K562 (cell line): ENCODE measurements at regions not wholly inside any gene's neighbourhood (a gene's known extent, or its start where the extent isn't known, plus 50 kb on each side); places are given as distances from the start of the nearest gene placed in this dataset.

Experiments
- ATAC-seq: fragments of 200-7000 bp; cut with Tn5 transposase; 3 replicates; pipeline ENCODE4 v1.9.1; 2020; ENCODE audit warnings: moderate library complexity
- BruUV-seq: library from RNA; stranded (reverse); fragments of 400-500 nt; replicated peaks from 2 replicates; lab custom pipeline; 2021; lab: Mats Ljungman, UMichigan
- CTCF ChIA-PET: fragments of 300-600 bp; formaldehyde crosslinking; extraction: SDS; loops from one replicate; lab custom pipeline; 2021; ENCODE audit warnings: low intra/inter-chr PET ratio; lab: Yijun Ruan, JAX
- POLR2A ChIA-PET: fragments of 300-600, 350-650 bp; sonication (Branson Sonifier 250); formaldehyde crosslinking; extraction: SDS; loops from one replicate; lab custom pipeline; 2021; ENCODE audit warnings: antibody characterized with exemption, inconsistent platforms; lab: Yijun Ruan, JAX
- DNase-seq, 4 experiments: peaks; one replicate each; pipeline versions ENCODE4 v3.0.0 to v3.0.0-alpha.2; 2011 to 2018; ENCODE audit warnings: low spot score in 3 of 4, mixed read lengths in 3 of 4; ENCODE audit errors: extremely low read depth in 1 of 4
- FAIRE-seq: peaks from 2 replicates; lab custom pipeline; 2011; peaks lifted over from hg19 to GRCh38; lab: Jason Lieb, UNC
- H2AFZ ChIP-seq: 2 replicates; pipeline ENCODE4 v1.6.0; 2011; ENCODE audit warnings: low read depth, low read length, control low read depth, inconsistent platforms
- H3K27ac ChIP-seq: fragments of 200-600 bp; 3 replicates; pipeline ENCODE4 v1.8.0; 2011; ENCODE audit warnings: low read depth, mild to moderate bottlenecking, control low read depth, inconsistent platforms, low read length, moderate library complexity, mixed read lengths; ENCODE audit errors: extremely low read depth
- H3K27me3 ChIP-seq, 2 experiments: fragments of 300-600 bp in 1 of 2; 2 replicates in 1 of 2; 3 replicates in 1 of 2; pipeline versions ENCODE4 v1.6.0 to v1.8.0; 2011; ENCODE audit warnings: inconsistent platforms in 2 of 2, low read length in 2 of 2, mild to moderate bottlenecking in 1 of 2, mixed read lengths in 1 of 2, moderate library complexity in 1 of 2; ENCODE audit not compliant: control insufficient read depth in 2 of 2, insufficient read depth in 2 of 2
- H3K36me3 ChIP-seq: fragments of 300-600 bp; 3 replicates; pipeline ENCODE4 v1.8.0; 2011; ENCODE audit warnings: mild to moderate bottlenecking, low read length, inconsistent platforms; ENCODE audit not compliant: control insufficient read depth, insufficient read depth
- H3K4me1 ChIP-seq, 2 experiments: fragments of 200-600 bp in 1 of 2; replicated peaks in 1 of 2; 2 replicates in 1 of 2; 3 replicates in 1 of 2; pipeline versions ENCODE4 v1.5.1 to v1.8.0; 2011; ENCODE audit warnings: inconsistent platforms in 2 of 2, low read length in 2 of 2, mild to moderate bottlenecking in 1 of 2, mixed read lengths in 1 of 2, moderate library complexity in 1 of 2; ENCODE audit not compliant: control insufficient read depth in 2 of 2, insufficient read depth in 2 of 2
- H3K4me2 ChIP-seq: 2 replicates; pipeline ENCODE4 v1.6.1; 2011; ENCODE audit warnings: low read length, control low read depth, inconsistent platforms, mixed read lengths; ENCODE audit not compliant: insufficient read depth
- H3K4me3 ChIP-seq: fragments of 200-600 bp; sonication (generic), shearing (Covaris generic); 2 replicates; pipeline ENCODE4 v1.5.1; 2016; ENCODE audit warnings: control low read depth, inconsistent platforms
- H3K79me2 ChIP-seq: fragments of 200-600 bp; 3 replicates; pipeline ENCODE4 v1.8.0; 2011; ENCODE audit warnings: low read length, inconsistent platforms; ENCODE audit not compliant: control insufficient read depth, insufficient read depth
- H3K9ac ChIP-seq, 2 experiments: 2 replicates each; pipeline versions ENCODE4 v1.6.0 to v1.6.1; 2011; ENCODE audit warnings: low read depth in 2 of 2, low read length in 2 of 2, control low read depth in 1 of 2, inconsistent platforms in 1 of 2, mild to moderate bottlenecking in 1 of 2, mixed read lengths in 1 of 2; ENCODE audit not compliant: insufficient read depth in 1 of 2
- H3K9me1 ChIP-seq: one replicate; pipeline ENCODE4 v1.6.0; 2011; ENCODE audit warnings: inconsistent platforms, mild to moderate bottlenecking, low read length, moderate library complexity; ENCODE audit not compliant: control insufficient read depth, insufficient read depth
- H3K9me3 ChIP-seq: replicated peaks from 2 replicates; pipeline ENCODE4 v1.5.1; 2011; ENCODE audit warnings: low read depth, low read length, inconsistent platforms; ENCODE audit not compliant: control insufficient read depth, insufficient read depth
- H4K20me1 ChIP-seq: replicated peaks from 2 replicates; pipeline ENCODE4 v1.6.1; 2011; ENCODE audit warnings: low read length, inconsistent platforms, mixed read lengths; ENCODE audit not compliant: control insufficient read depth, insufficient read depth
- CBFA2T2 ChIP-seq: fragments of 450-650 bp; conservative IDR thresholded peaks from 2 replicates; pipeline ENCODE4 v1.6.1; 2017; ENCODE audit warnings: mild to moderate bottlenecking
- E2F3 ChIP-seq: fragments of 250-450 bp; sonication (Bioruptor Pico); IDR thresholded peaks from 2 replicates; pipeline ENCODE4 v1.4.0; 2020; ENCODE audit warnings: mild to moderate bottlenecking
- KLF6 ChIP-seq: fragments of 250-450 bp; sonication (Bioruptor Pico); IDR thresholded peaks from 2 replicates; pipeline ENCODE4 v1.4.0; 2020; ENCODE audit warnings: mild to moderate bottlenecking, moderate library complexity, borderline replicate concordance
- NCOA2 ChIP-seq, 2 experiments: fragments of 450-650 bp; IDR thresholded peaks; 2 replicates each; pipeline ENCODE4 v1.6.1; 2018; ENCODE audit warnings: mild to moderate bottlenecking in 2 of 2, moderate library complexity in 1 of 2; ENCODE audit not compliant: partially characterized antibody in 2 of 2
- NRF1 ChIP-seq, 2 experiments: fragments of 450-650 bp; IDR thresholded peaks in 1 of 2; conservative IDR thresholded peaks in 1 of 2; 2 replicates each; pipeline ENCODE4 v1.6.1; 2014; ENCODE audit warnings: mild to moderate bottlenecking in 2 of 2
- SPI1 ChIP-seq: IDR thresholded peaks from 2 replicates; pipeline ENCODE4 v1.6.1; 2011; ENCODE audit warnings: low read depth, low read length, control low read depth, borderline replicate concordance
- ZNF75A ChIP-seq: fragments of 450-650 bp; formaldehyde crosslinking; IDR thresholded peaks from 2 replicates; pipeline ENCODE4 v1.4.0; 2020; ENCODE audit warnings: mild to moderate bottlenecking
- WGBS: fragments of 100-300 bp; shearing (Covaris generic); methylation state at CpG from one replicate; pipeline ENCODE4 v1.1.6; 2016; ENCODE audit warnings: low coverage, mixed read lengths; ENCODE audit not compliant: insufficient coverage; ENCODE audit errors: missing lambda C conversion rate; 5-methylcytosine and 5-hydroxymethylcytosine counted together
- in situ Hi-C: fragments of 300-500 bp; cut with MboI; formaldehyde crosslinking; loops from 4 replicates; pipeline ENCODE4 v1.15.0; 2018; ENCODE audit warnings: inconsistent platforms, mixed read lengths
- intact Hi-C: fragments of 100-400 bp; cut with micrococcal nuclease; formaldehyde crosslinking; loops from 2 replicates; pipeline ENCODE4 v1.14.2; 2022
- TF ChIP-seq, protein P1 (sequence below): fragments of 250-450 bp; sonication (Bioruptor Pico); IDR thresholded peaks from 2 replicates; pipeline ENCODE4 v1.8.0; 2022; ENCODE audit warnings: inconsistent platforms, mild to moderate bottlenecking, moderate library complexity, borderline replicate concordance

DNA sequence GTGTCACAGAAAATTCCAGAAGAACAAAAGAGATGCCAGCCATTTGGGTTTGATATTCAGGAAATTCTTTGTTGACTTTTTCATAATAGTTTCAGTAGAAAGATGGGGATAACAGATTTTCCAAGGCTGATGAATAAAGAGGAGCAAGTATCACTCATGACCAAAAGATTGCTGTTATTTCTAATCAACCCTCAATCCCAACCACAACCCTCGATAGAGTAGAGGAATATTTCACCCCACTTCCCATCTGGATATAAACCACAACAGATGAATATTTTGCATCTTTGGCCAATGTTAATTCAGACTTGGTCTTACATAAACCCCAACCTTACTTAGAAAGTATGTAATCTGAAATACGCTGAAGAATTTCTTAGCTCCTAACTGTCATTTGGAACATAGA lies 232.4 kb downstream of the SEC16B start (continued):
- TF ChIP-seq E2F3 (CRISPR knock-in tag), result no peak
- no peak for TF ChIP-seq ZNF75A
- no peak for TF ChIP-seq NCOA2 (IDR thresholded peaks at IDR 0.05; ENCODE audit: partially characterized antibody in 2 of 2)
- TF ChIP-seq, protein P1, sequence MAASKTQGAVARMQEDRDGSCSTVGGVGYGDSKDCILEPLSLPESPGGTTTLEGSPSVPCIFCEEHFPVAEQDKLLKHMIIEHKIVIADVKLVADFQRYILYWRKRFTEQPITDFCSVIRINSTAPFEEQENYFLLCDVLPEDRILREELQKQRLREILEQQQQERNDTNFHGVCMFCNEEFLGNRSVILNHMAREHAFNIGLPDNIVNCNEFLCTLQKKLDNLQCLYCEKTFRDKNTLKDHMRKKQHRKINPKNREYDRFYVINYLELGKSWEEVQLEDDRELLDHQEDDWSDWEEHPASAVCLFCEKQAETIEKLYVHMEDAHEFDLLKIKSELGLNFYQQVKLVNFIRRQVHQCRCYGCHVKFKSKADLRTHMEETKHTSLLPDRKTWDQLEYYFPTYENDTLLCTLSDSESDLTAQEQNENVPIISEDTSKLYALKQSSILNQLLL, result no peak
- TF ChIP-seq CBFA2T2, result no peak
- TF ChIP-seq KLF6 (CRISPR knock-in tag), result no peak
- TF ChIP-seq SPI1, result no peak
- TF ChIP-seq, all 486 proteins: peak for 0

DNA sequence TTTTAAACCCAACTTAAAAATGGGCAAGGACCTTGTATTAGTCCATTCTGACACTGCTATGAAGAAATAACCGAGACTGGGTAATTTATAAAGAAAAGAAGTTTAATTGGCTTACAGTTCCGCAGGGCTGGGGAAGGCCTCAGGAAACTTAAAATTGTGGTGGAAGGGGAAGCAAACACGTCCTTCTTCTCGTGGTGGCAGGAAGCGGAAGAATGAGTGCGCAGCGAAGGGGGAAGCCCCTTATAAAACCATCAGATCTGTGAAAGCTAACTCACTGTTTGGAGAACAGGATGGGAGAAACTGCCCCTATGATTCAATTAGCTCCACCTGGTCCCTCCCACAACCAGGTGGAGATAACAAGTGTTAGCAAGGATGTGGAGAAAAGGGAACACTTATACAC lies 237.7 kb downstream of the SEC16B start:
- no peaks in the 10 kb centered on the region for H3K27me3 ChIP-seq
- ATAC-seq, result no peak

More for the DNA sequence above, 237.7 kb downstream of the SEC16B start:
- Histone ChIP-seq H3K36me3 (no peaks in the 10 kb centered on the region), H4K20me1 (no peaks in the 10 kb centered on the region), H3K9me3 (no peaks in the 10 kb centered on the region; the same call in 1 of the 2 replicates), H3K9me1 (no peaks in the 10 kb centered on the region), H3K79me2 (no peaks in the 10 kb centered on the region), H3K27ac (no peak overlapping the region), H2AFZ (no peak overlapping the region), H3K4me1 (no peaks in the 10 kb centered on the region), H3K4me3 (no peak overlapping the region), H3K4me2 (no peak overlapping the region), H3K9ac (no peak overlapping the region)
- TF ChIP-seq NRF1 (conservative IDR thresholded peaks at IDR 0.05 in 1 of 2, IDR thresholded peaks at IDR 0.05 in 1 of 2), result no peak
- POLR2A ChIA-PET, result no interaction called here
- CTCF ChIA-PET, result no interaction called here
- no peak for DNase-seq
- FAIRE-seq, result no peak
- BruUV-seq, result no TSS peak
- in situ Hi-C loops, result no loop called here
- intact Hi-C loops, result no loop called here
- 3% methylated on average over 6 of the region's 7 CpGs for WGBS
